CD4-positive, alpha-beta T cell treated with Interleukin-1 beta for 1 hour (primary cell): ENCODE measurements at regions not wholly inside any gene's neighbourhood (a gene's known extent, or its start where the extent isn't known, plus 50 kb on each side); places are given as distances from the start of the nearest gene placed in this dataset.
"Not testable (repeated sequence)": the region's sequence is repeated elsewhere in the genome, so short reads cannot be mapped to it uniquely, and the experiment has no call there.

Experiments
- DNase-seq, 2 donors: peaks; one replicate each; pipeline ENCODE4 v3.0.0-alpha.2; 2020 to 2022

DNA sequence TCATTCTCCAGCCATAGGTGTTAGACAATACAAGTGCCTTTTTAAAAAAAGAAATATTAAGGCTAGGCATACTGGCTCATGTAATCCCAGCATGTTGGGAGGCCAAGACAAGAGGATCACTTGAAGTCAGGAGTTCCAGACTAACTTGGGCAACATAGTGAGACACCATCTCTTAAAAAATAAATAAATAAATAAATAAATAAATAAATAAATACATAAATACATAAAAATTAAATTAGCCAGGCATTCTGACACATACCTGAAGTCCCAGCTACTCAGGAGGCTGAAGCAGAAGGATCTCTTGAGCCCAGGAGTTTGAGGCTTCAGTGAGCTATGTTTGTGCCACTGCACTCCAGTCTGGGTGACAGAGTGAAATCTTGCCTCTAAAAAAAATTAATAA, 85.8 kb upstream of the ATP1B1 start:
- DNase-seq = no peak

GRCh38 chr1:169022648-169023047, 83.8 kb upstream of the ATP1B1 start:
- no peak for DNase-seq

DNA sequence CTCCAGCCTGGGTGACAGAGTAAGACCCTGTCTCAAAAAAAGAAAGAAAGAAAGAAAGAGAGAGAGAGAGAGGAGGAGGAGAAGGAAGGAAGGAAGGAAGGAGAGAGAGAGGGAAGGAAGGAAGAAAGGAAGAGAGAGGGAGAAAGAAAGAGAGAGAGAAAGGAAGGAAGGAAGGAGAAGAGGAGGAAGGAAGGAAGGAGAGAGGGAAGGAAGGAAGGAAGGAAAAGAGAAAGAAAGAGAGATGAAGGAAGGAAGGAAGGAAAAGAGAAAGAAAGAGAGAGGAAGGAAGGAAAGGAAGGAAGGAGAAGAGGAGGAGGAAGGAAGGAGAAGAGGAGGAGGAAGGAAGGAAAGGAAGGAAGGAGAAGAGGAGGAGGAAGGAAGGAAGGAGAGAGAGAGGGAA, 82.2 kb upstream of the ATP1B1 start:
- DNase-seq = no peak

DNA sequence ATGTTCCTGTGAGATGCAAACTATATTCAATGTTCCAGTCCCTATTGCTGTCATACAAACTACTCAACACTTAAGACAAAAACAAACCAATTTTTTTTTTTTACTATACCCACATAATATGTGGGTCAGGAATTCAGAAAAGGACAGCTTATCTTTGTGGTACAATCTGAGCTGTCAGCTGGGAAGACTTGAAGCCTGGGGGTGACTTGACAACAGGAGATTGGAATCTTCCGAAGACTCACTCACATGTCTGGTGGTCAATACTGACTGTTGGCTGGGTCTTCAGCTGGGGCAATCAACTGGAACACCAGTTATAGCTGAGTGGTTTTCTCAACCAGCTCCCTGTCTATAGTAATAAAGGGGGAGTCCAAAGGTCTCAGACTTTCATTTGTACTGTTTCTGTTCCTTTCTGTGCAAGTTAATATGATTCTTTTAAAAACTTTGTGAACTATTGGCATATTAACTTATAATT, 81.7 kb upstream of the ATP1B1 start:
- no peak for DNase-seq

DNA sequence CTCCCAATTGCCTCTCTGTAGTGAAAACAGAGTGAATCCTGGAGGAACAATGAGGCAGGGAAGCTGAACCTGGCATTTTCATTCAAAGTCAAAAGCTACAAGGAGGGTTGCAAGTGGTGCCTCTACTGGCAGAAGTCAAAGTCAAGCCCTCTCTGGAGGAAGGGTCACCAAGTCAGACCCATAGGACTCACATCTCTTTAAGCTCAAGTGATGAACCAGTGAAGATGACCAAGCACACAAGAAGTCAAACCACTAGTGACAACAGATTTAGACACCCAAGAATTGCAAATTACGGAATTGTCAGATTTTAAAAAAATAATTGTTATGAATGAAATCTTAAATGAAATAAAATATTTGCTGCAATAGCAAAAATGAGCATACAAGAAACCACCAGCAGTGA, 81.1 kb upstream of the ATP1B1 start:
- DNase-seq = no peak

- no peak for DNase-seq
These were observed 78.7 kb upstream of the ATP1B1 start for GRCh38 chr1:169027607-169028320.

DNA sequence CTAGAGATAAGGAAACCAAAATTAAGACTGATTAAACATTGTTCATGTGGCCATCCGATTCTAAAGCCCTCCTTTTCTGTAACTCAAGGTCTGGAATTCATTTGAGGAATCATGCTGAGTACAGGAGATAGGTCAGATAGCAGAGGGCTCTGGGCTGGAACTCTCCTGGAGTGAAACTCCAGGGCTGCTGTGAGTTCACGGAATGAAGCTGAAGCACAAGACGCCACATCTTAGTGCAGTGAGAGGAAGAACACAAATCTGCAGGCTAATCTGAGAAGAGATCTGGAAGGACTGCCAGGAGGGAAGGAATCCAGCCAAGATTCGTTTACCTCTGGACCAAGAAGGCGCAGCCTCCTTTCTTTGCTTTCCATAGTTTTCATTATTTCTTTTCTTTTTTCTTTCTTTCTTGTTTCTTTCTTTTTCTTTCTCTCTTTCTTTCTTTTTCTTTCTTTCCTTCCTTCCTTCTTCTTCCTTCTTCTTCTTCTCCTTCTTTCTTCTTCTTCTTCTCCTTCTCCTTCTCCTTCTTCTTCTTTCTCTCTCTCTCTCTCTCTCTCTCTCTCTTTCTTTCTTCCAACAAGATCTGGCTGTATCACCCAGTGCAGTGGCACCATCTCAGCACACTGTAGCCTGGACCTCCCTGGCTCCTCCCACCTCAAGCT, 74.8 kb upstream of the ATP1B1 start:
- no peak for DNase-seq

- DNase-seq = peak in 1 of 2 donors; percentile 16
These were observed 65.1 kb upstream of the ATP1B1 start for GRCh38 chr1:169041366-169041765.

GRCh38 chr1:169042377-169042776, 64.1 kb upstream of the ATP1B1 start:
- no peak for DNase-seq

- DNase-seq = no peak
These were observed 62.7 kb upstream of the ATP1B1 start for GRCh38 chr1:169043823-169044222.

GRCh38 chr1:169044296-169044695, 62.2 kb upstream of the ATP1B1 start:
- DNase-seq = peak; percentile 31 to 56

- DNase-seq = no peak
These were observed 61.5 kb upstream of the ATP1B1 start for GRCh38 chr1:169044971-169045370.

- no peak for DNase-seq
These were observed 59.8 kb upstream of the ATP1B1 start for GRCh38 chr1:169046671-169047070.

GRCh38 chr1:169047074-169047473, 59.4 kb upstream of the ATP1B1 start:
- DNase-seq = no peak

DNA sequence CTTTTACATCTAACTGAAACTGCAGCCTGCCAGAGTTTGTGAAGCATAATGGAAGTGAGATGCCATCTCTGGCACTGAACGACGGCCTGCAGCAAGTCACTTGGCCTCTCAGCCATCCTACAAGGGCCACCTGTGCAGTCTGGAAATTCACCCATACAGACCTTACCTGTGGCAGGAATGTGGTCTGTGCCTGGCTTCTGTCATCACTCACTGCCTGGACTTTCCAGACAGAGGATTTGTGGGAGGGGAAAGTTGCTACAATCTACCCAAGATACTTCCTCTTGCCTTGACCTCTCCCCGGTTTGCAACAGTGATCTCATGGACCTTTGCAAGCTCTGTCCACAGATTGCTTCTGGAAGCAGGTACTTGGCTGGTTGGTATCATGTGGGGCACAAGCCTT, 58.4 kb upstream of the ATP1B1 start:
- peak in 1 of 2 donors; percentile 4 for DNase-seq

DNA sequence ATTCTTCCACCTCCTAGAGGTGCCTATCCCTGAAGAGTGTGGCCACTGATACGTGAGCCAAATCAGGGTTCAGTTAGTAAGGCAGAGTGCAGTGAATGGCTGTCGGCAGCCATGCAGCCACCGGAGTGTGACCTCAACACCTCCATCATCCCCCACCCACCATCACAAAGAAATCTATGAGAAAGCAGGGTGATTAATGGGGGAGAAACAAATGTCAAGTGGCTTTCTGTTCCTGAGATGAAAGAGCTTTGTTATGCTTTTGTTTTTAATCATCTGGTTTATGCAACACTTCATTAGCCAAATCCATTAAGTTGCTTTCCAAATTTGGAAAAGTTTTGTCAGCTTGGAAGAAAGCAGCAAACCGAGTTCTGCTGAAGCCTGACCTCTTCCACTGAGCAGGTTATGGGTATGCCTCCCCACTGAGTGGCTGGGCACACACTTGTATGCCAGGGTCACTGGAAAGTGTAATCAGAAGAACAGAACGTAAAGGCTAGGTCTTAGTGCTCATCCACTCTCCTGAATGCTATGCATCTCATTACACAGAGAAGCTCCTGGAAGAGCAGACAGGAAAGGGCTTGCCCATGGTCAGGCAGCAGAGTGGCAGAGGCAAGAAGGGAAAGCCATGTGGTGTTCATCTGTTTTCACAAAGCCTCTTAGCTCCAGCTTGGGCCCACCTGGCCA, 57.1 kb upstream of the ATP1B1 start:
- DNase-seq = no peak

DNA sequence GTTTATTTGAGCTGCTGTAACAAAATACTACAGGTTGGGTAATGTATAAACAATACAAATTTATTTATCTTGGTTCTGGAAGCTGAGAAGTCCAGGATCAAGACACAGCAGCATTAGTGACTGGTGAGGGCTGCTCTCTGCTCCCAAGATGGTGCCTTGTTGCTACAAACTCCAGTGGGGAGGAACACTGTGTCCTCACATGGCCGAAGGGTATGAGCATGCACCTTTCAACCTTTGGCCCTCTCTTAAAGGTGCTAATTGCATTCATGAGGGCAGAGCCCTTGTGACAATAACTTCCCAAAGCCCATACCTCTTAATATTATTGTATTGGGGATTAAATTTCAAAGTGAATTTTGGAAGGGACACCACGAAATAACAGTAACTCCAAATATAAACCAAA, 55.3 kb upstream of the ATP1B1 start:
- DNase-seq = no peak

DNA sequence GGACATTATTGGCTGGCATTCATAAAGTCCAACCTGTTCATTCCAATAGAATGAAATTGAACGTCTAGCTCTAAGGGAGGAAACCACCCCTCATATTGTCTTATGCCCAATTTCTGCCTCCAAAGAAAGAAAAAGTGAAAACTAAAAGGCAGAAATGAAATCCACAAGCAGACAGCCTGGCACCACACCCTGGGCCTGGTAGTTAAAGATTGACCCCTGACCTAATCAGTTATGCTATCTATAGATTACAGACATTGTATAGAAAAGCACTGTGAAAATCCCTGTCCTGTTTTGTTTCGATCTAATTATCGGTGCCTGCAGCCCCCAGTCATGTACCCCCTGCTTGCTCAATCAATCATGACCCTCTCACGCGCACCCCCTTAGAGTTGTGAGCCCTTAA, 54.3 kb upstream of the ATP1B1 start:
- DNase-seq = not testable (repeated sequence)

DNA sequence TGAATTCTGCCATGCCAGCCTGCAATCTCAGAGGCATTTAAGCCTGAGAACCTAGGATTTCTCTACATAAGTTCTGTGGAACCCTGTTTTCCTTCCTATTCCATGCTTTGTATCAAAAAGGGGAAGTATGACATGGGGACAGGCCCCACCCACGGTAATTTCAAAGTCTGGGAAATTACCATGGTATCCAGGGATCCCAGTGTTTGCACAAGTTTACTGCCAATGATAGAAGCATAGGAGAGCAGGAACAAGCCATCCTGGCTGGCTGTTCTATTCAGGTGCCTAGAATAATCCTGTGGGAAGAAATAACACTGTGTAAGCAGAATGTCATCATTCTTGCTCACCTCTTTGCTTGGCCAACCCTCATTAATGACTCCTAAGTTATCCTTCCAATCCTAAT, 53.8 kb upstream of the ATP1B1 start:
- peak in 1 of 2 donors; percentile 9 for DNase-seq

DNA sequence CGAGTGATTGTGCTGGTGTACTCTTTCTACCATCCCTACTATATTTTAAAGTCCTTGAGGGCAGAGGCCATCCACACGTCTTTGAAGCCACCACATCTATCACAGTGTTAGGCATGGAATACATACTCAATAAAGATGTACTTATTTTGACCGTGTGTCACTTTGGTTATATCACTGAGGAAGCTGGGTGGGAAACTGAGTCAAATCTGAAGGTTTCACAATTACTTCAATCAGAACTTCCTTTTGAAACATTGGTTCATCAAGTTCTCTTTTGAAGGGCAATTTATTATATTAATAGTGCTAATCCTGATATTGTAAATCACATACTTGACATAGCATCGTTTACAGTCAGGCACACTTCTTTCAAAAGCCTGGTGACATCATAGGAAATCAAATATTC, 53.3 kb upstream of the ATP1B1 start:
- DNase-seq = no peak
